CD4-positive, alpha-beta memory T cell (primary cell): ENCODE measurements at regions not wholly inside any gene's neighbourhood (a gene's known extent, or its start where the extent isn't known, plus 50 kb on each side); places are given as distances from the start of the nearest gene placed in this dataset.

ENCODE experiments used
- CTCF ChIA-PET: fragments of 350-600 bp; sonication (Branson Sonifier 250); formaldehyde crosslinking; loops from one replicate; lab custom pipeline; 2021; ENCODE audit warnings: inconsistent platforms; ENCODE audit not compliant: partially characterized antibody; lab: Charles Lee
- POLR2A ChIA-PET: fragments of 350-600 bp; sonication (Branson Sonifier 250); formaldehyde crosslinking; loops from one replicate; lab custom pipeline; 2021; ENCODE audit not compliant: partially characterized antibody; lab: Charles Lee
- DNase-seq, 5 donors: peaks; one replicate each; pipeline versions ENCODE4 v3.0.0 to v3.0.0-alpha.2; 2020 to 2022; ENCODE audit warnings: mixed read lengths in 1 of 5
- H3K27ac ChIP-seq: one replicate; pipeline ENCODE4 v1.7.0; 2013; ENCODE audit warnings: low read depth, low read length
- H3K27me3 ChIP-seq: 2 replicates; pipeline ENCODE4 v1.7.0; 2013; ENCODE audit warnings: mild to moderate bottlenecking, low read length, moderate library complexity; ENCODE audit not compliant: insufficient read depth
- H3K36me3 ChIP-seq: 2 replicates; pipeline ENCODE4 v1.7.0; 2013; ENCODE audit warnings: mild to moderate bottlenecking, low read length, moderate library complexity; ENCODE audit not compliant: insufficient read depth
- H3K4me1 ChIP-seq: 2 replicates; pipeline ENCODE4 v1.7.0; 2013; ENCODE audit warnings: mild to moderate bottlenecking, low read length, moderate library complexity; ENCODE audit not compliant: insufficient read depth
- H3K4me3 ChIP-seq, 2 donors: one replicate each; pipeline ENCODE4 v1.7.0; 2013; ENCODE audit warnings: low read length in 2 of 2, mild to moderate bottlenecking in 1 of 2
- H3K9me3 ChIP-seq, 2 donors: one replicate each; pipeline ENCODE4 v1.7.0; 2013; ENCODE audit warnings: low read length in 2 of 2, control low read depth in 1 of 2; ENCODE audit not compliant: control insufficient read depth in 1 of 2
- H3K27ac Mint-ChIP-seq, 7 donors: one replicate each; pipeline ENCODE4 v1.8.0; 2020 to 2021; ENCODE audit warnings: mixed read lengths in 7 of 7, mild to moderate bottlenecking in 6 of 7, inconsistent platforms in 3 of 7, moderate library complexity in 3 of 7
- H3K27me3 Mint-ChIP-seq, 2 donors: one replicate each; pipeline ENCODE4 v1.8.0; 2020 to 2021; ENCODE audit warnings: mixed read lengths in 2 of 2
- H3K36me3 Mint-ChIP-seq, 2 donors: one replicate each; pipeline ENCODE4 v1.8.0; 2020 to 2021; ENCODE audit warnings: mixed read lengths in 2 of 2, inconsistent platforms in 1 of 2, mild to moderate bottlenecking in 1 of 2
- H3K4me1 Mint-ChIP-seq, 4 donors: one replicate each; pipeline ENCODE4 v1.8.0; 2020 to 2021; ENCODE audit warnings: mixed read lengths in 4 of 4, mild to moderate bottlenecking in 1 of 4
- H3K4me3 Mint-ChIP-seq, 8 donors: one replicate each; pipeline ENCODE4 v1.8.0; 2020 to 2021; ENCODE audit warnings: mixed read lengths in 8 of 8, mild to moderate bottlenecking in 7 of 8, moderate library complexity in 6 of 8, inconsistent platforms in 3 of 8
- H3K9me3 Mint-ChIP-seq, 8 donors: one replicate each; pipeline ENCODE4 v1.8.0; 2020 to 2021; ENCODE audit warnings: mixed read lengths in 8 of 8, mild to moderate bottlenecking in 5 of 8, inconsistent platforms in 3 of 8, moderate library complexity in 1 of 8
- intact Hi-C: fragments of 100-400 bp; cut with micrococcal nuclease; formaldehyde crosslinking; loops from one replicate; pipeline ENCODE4 v1.15.1; 2023

DNA sequence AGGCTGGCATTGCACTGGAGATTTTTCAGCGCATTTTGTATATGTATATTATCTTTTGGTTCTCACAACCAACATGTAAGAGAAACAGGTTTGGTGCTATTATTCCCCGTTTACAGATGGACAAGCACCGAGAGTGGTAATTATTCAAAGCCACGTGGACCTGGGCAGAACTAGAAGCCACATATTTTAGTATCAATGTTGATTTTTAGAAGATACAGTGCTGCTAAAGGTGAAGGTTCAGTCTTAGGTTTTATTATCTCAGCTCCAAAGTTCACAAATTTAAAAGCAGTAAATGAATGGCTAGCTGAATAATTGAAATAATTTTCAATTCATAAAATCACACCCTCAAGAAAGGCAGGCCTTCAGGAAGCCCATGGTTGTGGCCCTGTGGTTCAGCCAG lies 400.6 kb upstream of the ID2 start:
- DNase-seq, result no peak
- Histone ChIP-seq H3K4me3 (peak overlapping the region in 1 of 2 donors; percentile 9), H3K36me3 (no peaks in the 10 kb centered on the region), H3K9me3 (no peaks in the 10 kb centered on the region), H3K4me1 (peaks cover 21% of the 10 kb centered on the region), H3K27me3 (no peaks in the 10 kb centered on the region), H3K27ac (peak overlapping the region; percentile 20)
- intact Hi-C loops, result no loop called here
- H3K27ac Mint-ChIP-seq, result peak overlapping the region in 6 of 7 donors; percentile 25 to 93 (median 66)
- POLR2A ChIA-PET, result interaction anchor here (1.5 kb wide), 1 partner anchor 33 kb away, joined by 4 read pairs; no protein-coding TSS in a partner anchor
- no peaks in the 10 kb centered on the region for H3K9me3 Mint-ChIP-seq
- CTCF ChIA-PET, result interaction anchor here (1.4 kb wide), 1 partner anchor 264 kb away, joined by 3 read pairs; no protein-coding TSS in a partner anchor
- no peaks in the 10 kb centered on the region for H3K27me3 Mint-ChIP-seq
- H3K36me3 Mint-ChIP-seq, result peaks cover 0 to 3% of the 10 kb centered on the region in 2 donors
- peaks cover 12 to 49% (median 32%) of the 10 kb centered on the region in 4 donors for H3K4me1 Mint-ChIP-seq
- H3K4me3 Mint-ChIP-seq, result peak overlapping the region; percentile 79 to 88 (median 84)

DNA sequence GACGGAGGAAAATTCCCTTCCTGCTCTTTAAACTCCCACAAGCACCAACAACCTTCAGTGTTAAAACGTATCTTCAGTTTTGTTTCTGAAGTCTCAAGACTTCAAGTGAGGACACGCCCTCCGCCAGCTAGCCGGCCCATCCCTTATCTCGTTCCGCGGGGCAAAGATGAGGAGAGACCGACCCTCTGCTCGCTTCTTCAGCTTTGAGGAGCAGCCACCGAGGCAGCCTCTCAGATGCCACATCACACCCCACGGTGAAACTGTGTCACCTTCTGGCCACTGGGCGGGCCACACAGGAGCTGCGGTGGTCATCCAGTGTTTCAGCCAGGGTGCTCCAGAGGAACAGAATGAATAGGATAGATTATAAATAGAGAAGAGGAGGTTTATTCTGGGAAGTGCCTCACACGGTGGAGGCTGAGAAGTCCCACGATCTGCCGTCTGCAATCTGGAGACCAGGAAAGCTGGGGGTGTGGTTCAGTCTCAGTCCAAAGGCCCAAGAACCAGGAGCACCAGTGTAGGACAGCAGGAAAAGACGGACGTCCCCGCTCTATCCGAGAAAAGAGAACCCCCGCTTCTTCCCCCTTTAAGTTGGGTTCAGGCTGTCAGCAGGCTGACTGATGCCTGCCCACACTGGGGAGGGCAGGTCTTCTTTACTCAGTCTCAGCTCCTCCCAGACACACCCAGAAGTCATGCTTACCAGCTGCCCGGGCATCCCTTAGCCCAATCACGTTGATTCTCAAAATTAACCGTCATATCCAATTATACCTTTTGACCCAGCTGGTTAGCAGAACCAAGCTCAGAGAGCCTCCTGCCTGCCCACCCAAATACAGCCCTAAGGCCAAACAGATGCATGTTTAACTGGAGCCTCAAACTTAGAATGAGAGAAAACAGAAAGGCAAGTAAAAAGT lies 399.7 kb upstream of the ID2 start:
- POLR2A ChIA-PET, result interaction anchor here (0.6 to 2.4 kb wide), 10 partner anchors 8 to 557 kb away, joined by 3 to 11 read pairs (median 3); partner anchors contain the start of gene ID2

DNA sequence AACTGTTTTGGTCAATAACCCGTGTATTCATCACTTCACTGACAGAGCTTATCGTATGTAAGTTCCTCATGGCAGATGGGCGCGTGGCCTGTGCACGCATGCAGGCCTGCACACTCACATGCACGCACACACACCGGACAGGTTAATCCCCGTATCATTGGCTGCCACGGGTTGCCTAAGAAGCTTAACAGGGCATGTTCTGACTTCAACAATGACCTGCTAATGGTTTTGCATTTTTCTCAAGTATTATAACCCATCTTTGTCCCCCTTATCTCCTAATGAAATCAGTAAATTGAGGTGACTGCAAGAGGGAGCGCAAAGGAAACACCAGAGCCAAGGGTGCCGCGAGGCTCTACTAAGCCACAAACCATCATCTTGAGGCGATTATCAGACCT lies 399.0 kb upstream of the ID2 start:
- Mint-ChIP-seq H3K27me3 (no peaks in the 10 kb centered on the region), H3K27ac (peak overlapping the region in 5 of 7 donors; percentile 68 to 93 (median 78)), H3K4me1 (peaks cover 12 to 49% (median 31%) of the 10 kb centered on the region in 4 donors), H3K4me3 (peak overlapping the region in 7 of 8 donors; percentile 11 to 88 (median 85)), H3K9me3 (peaks cover 0 to 2% (median 0%) of the 10 kb centered on the region in 8 donors), H3K36me3 (peaks cover 0 to 3% of the 10 kb centered on the region in 2 donors)
- Histone ChIP-seq H3K27me3 (no peaks in the 10 kb centered on the region), H3K27ac (no peak overlapping the region), H3K36me3 (no peaks in the 10 kb centered on the region), H3K4me3 (no peak overlapping the region), H3K4me1 (peaks cover 21% of the 10 kb centered on the region), H3K9me3 (no peaks in the 10 kb centered on the region)
- peak in 3 of 5 donors; percentile 18 to 29 (median 28) for DNase-seq
- intact Hi-C loops, result no loop called here
- ChIA-PET POLR2A (interaction anchor here (0.9 to 2.4 kb wide), 9 partner anchors 9 to 558 kb away, joined by 3 to 11 read pairs (median 3); partner anchors contain the start of gene ID2), CTCF (interaction anchor here (1.4 kb wide), 1 partner anchor 560 kb away, joined by 3 read pairs; no protein-coding TSS in a partner anchor)

More for the DNA sequence above, 399.7 kb upstream of the ID2 start:
- Histone ChIP-seq H3K9me3 (no peaks in the 10 kb centered on the region), H3K27ac (peak overlapping the region; percentile 20), H3K27me3 (no peaks in the 10 kb centered on the region), H3K36me3 (no peaks in the 10 kb centered on the region), H3K4me1 (peaks cover 21% of the 10 kb centered on the region), H3K4me3 (no peak overlapping the region)
- Mint-ChIP-seq H3K27ac (peak overlapping the region; percentile 62 to 93 (median 78)), H3K27me3 (no peaks in the 10 kb centered on the region), H3K36me3 (peaks cover 0 to 3% of the 10 kb centered on the region in 2 donors), H3K9me3 (peaks cover 0 to 2% (median 0%) of the 10 kb centered on the region in 8 donors), H3K4me1 (peaks cover 12 to 49% (median 32%) of the 10 kb centered on the region in 4 donors), H3K4me3 (peak overlapping the region; percentile 79 to 88 (median 84))
- CTCF ChIA-PET, result interaction anchor here (1.4 kb wide), 2 partner anchors 263 to 559 kb away, joined by 3 read pairs; no protein-coding TSS in a partner anchor
- intact Hi-C loops, result no loop called here
- peak in 4 of 5 donors; percentile 25 to 48 (median 30) for DNase-seq

DNA sequence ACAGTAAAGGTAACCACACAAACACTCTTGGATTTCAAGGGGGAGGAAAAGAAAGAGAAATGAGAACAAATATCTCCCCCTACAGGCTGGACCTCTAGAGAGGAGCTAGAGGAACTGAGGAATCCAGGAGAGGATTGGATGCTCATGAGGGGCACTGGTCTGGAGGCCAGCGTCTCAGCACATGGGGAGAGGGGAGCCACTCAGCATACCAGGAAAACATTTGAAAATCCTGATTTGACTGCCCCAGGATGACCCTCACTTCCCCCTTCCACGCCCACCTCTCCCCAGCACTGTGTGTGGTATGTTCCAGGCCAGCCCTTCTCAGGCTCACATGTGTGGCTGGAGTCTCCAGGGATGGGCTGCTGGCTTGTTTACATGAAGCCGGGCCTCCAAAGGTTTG lies 396.8 kb upstream of the ID2 start:
- ChIA-PET POLR2A (no interaction called here), CTCF (interaction anchor here (0.7 kb wide), 1 partner anchor 139 kb away, joined by 4 read pairs; no protein-coding TSS in a partner anchor)
- Mint-ChIP-seq H3K4me3 (no peak overlapping the region), H3K4me1 (peaks cover 8 to 30% (median 23%) of the 10 kb centered on the region in 4 donors), H3K27ac (peak overlapping the region in 1 of 7 donors; percentile 62), H3K27me3 (no peaks in the 10 kb centered on the region), H3K36me3 (peaks cover 0 to 3% of the 10 kb centered on the region in 2 donors), H3K9me3 (peaks cover 0 to 4% (median 0%) of the 10 kb centered on the region in 8 donors)
- H3K4me3 ChIP-seq, result no peak overlapping the region
- peaks cover 8% of the 10 kb centered on the region for H3K4me1 ChIP-seq
- no peaks in the 10 kb centered on the region for H3K27me3 ChIP-seq
- intact Hi-C loops, result no loop called here
- no peaks in the 10 kb centered on the region for H3K36me3 ChIP-seq
- H3K9me3 ChIP-seq, result no peaks in the 10 kb centered on the region
- DNase-seq, result no peak
- H3K27ac ChIP-seq, result no peak overlapping the region

DNA sequence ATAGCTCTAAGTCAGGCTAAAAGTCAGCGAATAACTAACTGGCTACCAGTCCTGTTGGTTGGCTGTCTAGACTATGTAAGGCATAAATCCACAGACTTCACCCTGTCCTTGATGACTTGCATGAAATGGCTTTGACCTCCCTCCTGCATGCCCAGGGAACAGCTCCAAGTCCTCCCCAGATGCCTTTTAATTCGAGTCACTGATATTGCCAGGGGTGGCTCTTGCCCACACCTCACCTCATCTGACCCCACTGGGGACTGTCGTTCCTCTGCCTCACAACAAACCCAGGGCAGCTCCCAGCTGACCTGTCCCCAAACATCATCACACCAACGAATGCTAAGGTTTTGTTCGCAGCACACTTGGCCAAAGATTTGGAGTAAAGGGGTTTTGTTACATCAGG lies 396.0 kb upstream of the ID2 start:
- no peaks in the 10 kb centered on the region for H3K27me3 Mint-ChIP-seq
- H3K27me3 ChIP-seq, result no peaks in the 10 kb centered on the region
- ChIA-PET POLR2A (no interaction called here), CTCF (interaction anchor here (0.7 to 1.2 kb wide), 2 partner anchors 8 to 140 kb away, joined by 3 to 4 read pairs; no protein-coding TSS in a partner anchor)
- no peak for DNase-seq
- no peak overlapping the region for H3K4me3 ChIP-seq
- peaks cover 8% of the 10 kb centered on the region for H3K4me1 ChIP-seq
- no peaks in the 10 kb centered on the region for H3K9me3 ChIP-seq
- no peaks in the 10 kb centered on the region for H3K36me3 ChIP-seq
- H3K4me3 Mint-ChIP-seq, result no peak overlapping the region
- peaks cover 8 to 30% (median 22%) of the 10 kb centered on the region in 4 donors for H3K4me1 Mint-ChIP-seq
- intact Hi-C loops, result no loop called here
- no peak overlapping the region for H3K27ac ChIP-seq
- peaks cover 0 to 4% (median 0%) of the 10 kb centered on the region in 8 donors for H3K9me3 Mint-ChIP-seq
- H3K27ac Mint-ChIP-seq, result no peak overlapping the region
- H3K36me3 Mint-ChIP-seq, result peaks cover 0 to 3% of the 10 kb centered on the region in 2 donors

DNA sequence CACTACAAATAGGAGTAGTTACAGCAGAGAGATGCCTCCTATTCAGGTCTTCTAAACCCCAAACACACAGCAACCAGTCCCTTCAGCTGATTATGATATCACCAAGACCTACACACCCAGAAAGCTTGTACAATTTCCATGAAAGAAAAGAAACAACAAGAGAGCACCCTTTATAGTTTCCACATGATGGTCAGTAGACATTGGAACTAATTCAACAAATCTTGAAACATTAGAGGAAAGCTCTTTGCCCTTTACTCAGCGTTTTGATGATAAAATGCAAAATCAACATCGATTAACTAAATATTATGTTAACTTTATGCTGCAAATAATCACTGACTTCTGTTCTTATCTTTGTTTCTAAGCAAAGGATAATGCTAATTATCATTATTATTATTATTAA lies 393.6 kb upstream of the ID2 start:
- Histone ChIP-seq H3K27ac (no peak overlapping the region), H3K9me3 (no peaks in the 10 kb centered on the region), H3K36me3 (no peaks in the 10 kb centered on the region), H3K4me3 (no peak overlapping the region), H3K27me3 (no peaks in the 10 kb centered on the region), H3K4me1 (peaks cover 1% of the 10 kb centered on the region)
- ChIA-PET POLR2A (no interaction called here), CTCF (interaction anchor here (0.7 kb wide), 1 partner anchor 629 kb away, joined by 3 read pairs; no protein-coding TSS in a partner anchor)
- Mint-ChIP-seq H3K9me3 (peaks cover 0 to 4% (median 0%) of the 10 kb centered on the region in 8 donors), H3K36me3 (no peaks in the 10 kb centered on the region), H3K4me3 (no peak overlapping the region), H3K4me1 (peaks cover 4 to 12% (median 9%) of the 10 kb centered on the region in 4 donors), H3K27ac (no peak overlapping the region), H3K27me3 (no peaks in the 10 kb centered on the region)
- intact Hi-C loops, result no loop called here
- DNase-seq, result no peak
